ENCODE measurements at regions not wholly inside any gene's neighbourhood (a gene's known extent, or its start where the extent isn't known, plus 50 kb on each side); places are given as distances from the start of the nearest gene placed in this dataset.
"Not testable (repeated sequence)": the region's sequence is repeated elsewhere in the genome, so short reads cannot be mapped to it uniquely, and the experiment has no call there.

GRCh38 chr4:97325751-97326150, 817.5 kb downstream of the STPG2 start:
- TF ChIP-seq CTCF (IDR thresholded peaks at IDR 0.05 in 4 of 5, conservative IDR thresholded peaks at IDR 0.05 in 1 of 5); POLR2A (IDR thresholded peaks at IDR 0.05): not testable (repeated sequence)
